OCI-LY3 (cell line): ENCODE measurements at regions not wholly inside any gene's neighbourhood (a gene's known extent, or its start where the extent isn't known, plus 50 kb on each side); places are given as distances from the start of the nearest gene placed in this dataset.

ENCODE experiments used
- H2AFZ ChIP-seq: fragments of 200-600, 300-600 bp; shearing (Covaris generic); 2 replicates; pipeline ENCODE4 v1.6.0; 2014; ENCODE audit warnings: antibody characterized with exemption, low read depth, low read length
- H3K27ac ChIP-seq: fragments of 200-600, 300-600 bp; sonication (generic); 2 replicates; pipeline ENCODE4 v1.5.1; 2014; ENCODE audit warnings: mild to moderate bottlenecking, low read length, moderate library complexity, mixed read lengths
- H3K27me3 ChIP-seq: fragments of 200-600, 300-600 bp; sonication (generic); 2 replicates; pipeline ENCODE4 v1.6.1; 2014; ENCODE audit warnings: low read depth, low read length, mixed read lengths
- H3K36me3 ChIP-seq: fragments of 200-600, 300-600 bp; sonication (generic); replicated peaks from 2 replicates; pipeline ENCODE3; 2014; ENCODE audit warnings: low read depth, low read length, mixed read lengths
- H3K4me1 ChIP-seq: fragments of 300-600, 200-600 bp; sonication (generic); 2 replicates; pipeline ENCODE4 v1.6.1; 2014; ENCODE audit warnings: low read length, mixed read lengths
- H3K4me2 ChIP-seq: fragments of 200-600, 300-600 bp; sonication (generic); 2 replicates; pipeline ENCODE4 v1.6.1; 2014; ENCODE audit warnings: low read length, mixed read lengths
- H3K4me3 ChIP-seq: fragments of 300-600, 200-600 bp; sonication (generic); 2 replicates; pipeline ENCODE4 v1.5.1; 2014; ENCODE audit warnings: antibody characterized with exemption, mild to moderate bottlenecking, low read length, moderate library complexity
- H3K79me2 ChIP-seq: fragments of 300-600, 200-600 bp; shearing (Covaris generic); 2 replicates; pipeline ENCODE4 v1.6.1; 2014; ENCODE audit warnings: mild to moderate bottlenecking, low read length, mixed read lengths
- H3K9ac ChIP-seq: fragments of 300-600, 200-600 bp; shearing (Covaris generic); 2 replicates; pipeline ENCODE4 v1.6.0; 2014; ENCODE audit warnings: mild to moderate bottlenecking, low read length, moderate library complexity
- H3K9me3 ChIP-seq: fragments of 200-600, 300-600 bp; shearing (Covaris generic); 2 replicates; pipeline ENCODE4 v1.6.1; 2014; ENCODE audit warnings: low read length, mixed read lengths; ENCODE audit not compliant: insufficient read depth
- H4K20me1 ChIP-seq: fragments of 200-600, 300-600 bp; sonication (generic); 2 replicates; pipeline ENCODE4 v1.6.1; 2016; ENCODE audit warnings: low read length, mixed read lengths; ENCODE audit not compliant: insufficient read depth
- CTCF ChIP-seq: fragments of 200-600, 300-600 bp; sonication (generic); IDR thresholded peaks from 2 replicates; pipeline ENCODE4 v1.5.1; 2014; ENCODE audit warnings: antibody characterized with exemption, low read length, low read depth
- EZH2phosphoT487 ChIP-seq: fragments of 200-600 bp; shearing (Covaris generic); IDR thresholded peaks from 2 replicates; pipeline ENCODE4 v1.6.1; 2018; ENCODE audit warnings: antibody characterized with exemption, mixed run types, low read depth

GRCh38 chr13:50420718-50421472 is 405.7 kb downstream of the KCNRG start:
- TF ChIP-seq CTCF = no peak
- TF ChIP-seq EZH2phosphoT487 = no peak
- Histone ChIP-seq H3K36me3 (no peaks in the 10 kb centered on the region), H3K27ac (no peak overlapping the region), H3K79me2 (no peaks in the 10 kb centered on the region), H3K4me1 (peaks cover 13% of the 10 kb centered on the region), H3K9ac (no peak overlapping the region), H3K4me3 (no peak overlapping the region), H3K9me3 (no peaks in the 10 kb centered on the region), H3K4me2 (no peak overlapping the region), H3K27me3 (no peaks in the 10 kb centered on the region), H2AFZ (no peak overlapping the region), H4K20me1 (no peaks in the 10 kb centered on the region)

GRCh38 chr13:50421473-50422130 is 406.4 kb downstream of the KCNRG start:
- Histone ChIP-seq H3K9me3 (no peaks in the 10 kb centered on the region), H4K20me1 (no peaks in the 10 kb centered on the region), H3K27ac (no peak overlapping the region), H3K27me3 (no peaks in the 10 kb centered on the region), H2AFZ (no peak overlapping the region), H3K9ac (no peak overlapping the region), H3K79me2 (no peaks in the 10 kb centered on the region), H3K36me3 (no peaks in the 10 kb centered on the region), H3K4me2 (no peak overlapping the region), H3K4me1 (peaks cover 17% of the 10 kb centered on the region), H3K4me3 (no peak overlapping the region)
- TF ChIP-seq EZH2phosphoT487 = no peak
- TF ChIP-seq CTCF = no peak

GRCh38 chr13:50422181-50423148 is 407.2 kb downstream of the KCNRG start:
- Histone ChIP-seq H3K27ac (no peak overlapping the region), H3K27me3 (no peaks in the 10 kb centered on the region), H3K9me3 (no peaks in the 10 kb centered on the region), H3K4me3 (no peak overlapping the region), H3K79me2 (no peaks in the 10 kb centered on the region), H3K4me2 (0 out of 2 replicates have a peak overlapping the region, but pooled peaks have one; percentile 6), H2AFZ (no peak overlapping the region), H4K20me1 (no peaks in the 10 kb centered on the region), H3K9ac (no peak overlapping the region), H3K36me3 (no peaks in the 10 kb centered on the region), H3K4me1 (peaks cover 17% of the 10 kb centered on the region)
- TF ChIP-seq CTCF (no peak), EZH2phosphoT487 (no peak)

GRCh38 chr13:50424993-50425392 is 409.7 kb downstream of the KCNRG start:
- no peak for TF ChIP-seq CTCF
- no peak for TF ChIP-seq EZH2phosphoT487
- peaks cover 17% of the 10 kb centered on the region for H3K4me1 ChIP-seq
- no peaks in the 10 kb centered on the region for H3K79me2 ChIP-seq
- H3K4me2 ChIP-seq = no peak overlapping the region
- H3K9me3 ChIP-seq = no peaks in the 10 kb centered on the region
- H3K4me3 ChIP-seq = no peak overlapping the region
- H3K27me3 ChIP-seq = no peaks in the 10 kb centered on the region
- no peaks in the 10 kb centered on the region for H3K36me3 ChIP-seq
- no peak overlapping the region for H3K27ac ChIP-seq
- no peaks in the 10 kb centered on the region for H4K20me1 ChIP-seq
- no peak overlapping the region for H3K9ac ChIP-seq
- H2AFZ ChIP-seq = no peak overlapping the region
